CD4-positive, alpha-beta T cell treated with Interferon alpha-2 for 1 hour (primary cell): ENCODE measurements at regions not wholly inside any gene's neighbourhood (a gene's known extent, or its start where the extent isn't known, plus 50 kb on each side); places are given as distances from the start of the nearest gene placed in this dataset.
"Not testable (repeated sequence)": the region's sequence is repeated elsewhere in the genome, so short reads cannot be mapped to it uniquely, and the experiment has no call there.

Source experiments
- DNase-seq, 2 donors: peaks; one replicate each; pipeline ENCODE4 v3.0.0-alpha.2; 2020 to 2022

GRCh38 chr2:52343706-52344266 is 1311.9 kb upstream of the NRXN1 start:
- DNase-seq = no peak

- no peak for DNase-seq
These were observed 1311.1 kb upstream of the NRXN1 start for GRCh38 chr2:52343010-52343409.

- DNase-seq = no peak
These were observed 1310.5 kb upstream of the NRXN1 start for GRCh38 chr2:52342458-52342857.

- DNase-seq = no peak
These were observed 1309.8 kb upstream of the NRXN1 start for GRCh38 chr2:52341732-52342131.

- DNase-seq = no peak
These were observed 1308.2 kb upstream of the NRXN1 start for GRCh38 chr2:52340171-52340570.

GRCh38 chr2:52337786-52338185 is 1305.9 kb upstream of the NRXN1 start:
- DNase-seq = not testable (repeated sequence)

- DNase-seq = no peak
These were observed 1305.0 kb upstream of the NRXN1 start for GRCh38 chr2:52336951-52337350.

GRCh38 chr2:52335727-52336126 is 1303.8 kb upstream of the NRXN1 start:
- DNase-seq = no peak

- DNase-seq = no peak
These were observed 1302.3 kb upstream of the NRXN1 start for GRCh38 chr2:52334185-52334584.

- DNase-seq = no peak
These were observed 1295.7 kb upstream of the NRXN1 start for GRCh38 chr2:52327641-52328040.

- no peak for DNase-seq
These were observed 1282.3 kb upstream of the NRXN1 start for GRCh38 chr2:52314231-52314630.

GRCh38 chr2:52312486-52312885 is 1280.6 kb upstream of the NRXN1 start:
- DNase-seq = no peak

- no peak for DNase-seq
These were observed 1279.9 kb upstream of the NRXN1 start for GRCh38 chr2:52311862-52312261.

GRCh38 chr2:52308156-52308555 is 1276.2 kb upstream of the NRXN1 start:
- no peak for DNase-seq

- no peak for DNase-seq
These were observed 1262.7 kb upstream of the NRXN1 start for GRCh38 chr2:52294628-52295027.

- no peak for DNase-seq
These were observed 1260.9 kb upstream of the NRXN1 start for GRCh38 chr2:52292801-52293200.

GRCh38 chr2:52289741-52290140 is 1257.8 kb upstream of the NRXN1 start:
- DNase-seq = no peak

GRCh38 chr2:52288596-52288995 is 1256.7 kb upstream of the NRXN1 start:
- no peak for DNase-seq

GRCh38 chr2:52269696-52270485 is 1238.0 kb upstream of the NRXN1 start:
- no peak for DNase-seq

- no peak for DNase-seq
These were observed 1233.0 kb upstream of the NRXN1 start for GRCh38 chr2:52264911-52265310.

- DNase-seq = no peak
These were observed 1232.6 kb upstream of the NRXN1 start for GRCh38 chr2:52264488-52264887.

GRCh38 chr2:52260904-52261303 is 1229.0 kb upstream of the NRXN1 start:
- DNase-seq = no peak

GRCh38 chr2:52258967-52259366 is 1227.0 kb upstream of the NRXN1 start:
- not testable (repeated sequence) for DNase-seq

GRCh38 chr2:52258038-52258437 is 1226.1 kb upstream of the NRXN1 start:
- DNase-seq = no peak
